ENCODE measurements at regions not wholly inside any gene's neighbourhood (a gene's known extent, or its start where the extent isn't known, plus 50 kb on each side); places are given as distances from the start of the nearest gene placed in this dataset.
"Not testable (repeated sequence)": the region's sequence is repeated elsewhere in the genome, so short reads cannot be mapped to it uniquely, and the experiment has no call there.

DNA sequence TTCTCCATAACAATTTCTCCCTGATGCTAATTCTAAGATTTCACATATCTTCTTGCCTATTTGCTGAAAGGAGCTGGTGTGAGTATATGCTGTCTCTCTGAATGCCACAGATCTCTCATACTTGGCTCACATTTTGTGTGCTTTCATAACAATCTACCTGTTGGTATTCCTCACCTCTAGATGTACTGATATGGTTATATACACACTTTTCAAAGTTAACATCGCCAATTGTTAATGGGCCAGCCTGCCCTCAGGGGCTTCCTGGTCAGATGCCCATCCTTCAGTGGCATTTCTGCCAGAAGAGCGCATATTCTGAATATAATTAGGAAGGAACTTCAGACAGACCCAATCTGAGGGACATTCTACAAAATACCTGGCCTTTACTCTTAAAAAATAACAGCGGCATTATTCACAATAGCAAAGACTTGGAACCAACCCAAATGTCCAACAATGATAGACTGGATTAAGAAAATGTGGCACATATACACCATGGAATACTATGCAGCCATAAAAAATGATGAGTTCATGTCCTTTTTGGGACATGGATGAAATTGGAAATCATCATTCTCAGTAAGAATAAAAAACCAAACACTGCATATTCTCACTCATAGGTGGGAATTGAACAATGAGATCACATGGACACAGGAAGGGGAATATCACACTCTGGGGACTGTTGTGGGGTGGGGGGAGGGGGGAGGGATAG is 123.9 kb upstream of the FAT1 start:
- DNase-seq (ENCODE audit: low read depth), result not testable (repeated sequence)

DNA sequence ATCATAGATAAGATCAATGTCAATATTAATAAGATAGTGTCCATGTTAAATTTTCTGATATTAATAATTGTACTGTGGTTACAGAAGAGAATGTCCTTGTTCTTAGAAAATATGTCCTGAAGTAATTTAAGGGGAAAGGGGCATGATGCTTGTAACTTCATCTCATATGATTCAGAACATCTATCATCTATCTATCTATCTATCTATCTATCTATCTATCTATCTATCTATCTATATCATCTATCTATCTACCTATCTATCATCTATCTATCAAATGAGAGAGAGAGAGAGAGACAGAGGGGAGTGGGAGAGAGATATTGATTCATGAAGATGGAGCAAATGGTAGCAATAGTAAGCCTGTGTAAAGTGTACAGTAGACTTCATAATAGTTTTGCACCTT is 124.8 kb upstream of the FAT1 start:
- DNase-seq (ENCODE audit: low read depth), result no peak

DNA sequence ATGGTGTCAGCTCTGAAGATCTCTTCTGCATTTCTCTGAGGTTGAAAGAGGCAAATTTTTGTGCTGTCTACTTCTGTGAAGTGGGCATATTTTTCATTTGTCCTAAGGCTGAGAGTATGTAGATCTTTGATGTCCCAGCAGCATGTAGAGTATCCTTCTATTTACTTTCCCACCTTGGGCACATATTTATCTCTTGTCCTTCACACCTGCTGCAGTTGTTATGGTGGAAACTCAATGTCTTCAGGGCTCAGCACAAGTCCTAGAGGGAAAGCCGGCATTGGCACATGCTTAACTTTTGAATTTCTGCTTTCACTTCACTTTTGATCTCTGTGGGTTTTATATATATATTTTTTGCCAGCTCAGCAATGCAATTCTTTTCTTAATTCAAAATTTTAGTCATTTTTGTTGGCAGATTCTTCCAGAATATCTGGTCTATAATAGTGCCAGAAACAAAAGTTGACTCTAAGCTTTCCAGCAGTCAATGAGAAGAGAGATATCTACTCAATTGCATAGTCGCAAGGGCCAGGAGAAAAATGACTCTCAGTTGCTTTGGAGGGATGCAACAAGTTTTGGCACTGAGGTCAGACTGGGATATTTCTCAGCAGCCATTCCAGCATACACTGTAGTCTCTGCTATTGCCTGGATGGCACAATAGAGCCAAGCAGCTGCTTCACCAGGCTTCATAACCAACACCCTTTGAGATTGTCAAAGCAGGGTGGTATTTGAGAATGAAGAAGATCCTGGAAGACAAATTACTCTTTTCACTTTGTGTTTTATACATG is 127.8 kb upstream of the FAT1 start:
- DNase-seq (ENCODE audit: low read depth), result no peak

DNA sequence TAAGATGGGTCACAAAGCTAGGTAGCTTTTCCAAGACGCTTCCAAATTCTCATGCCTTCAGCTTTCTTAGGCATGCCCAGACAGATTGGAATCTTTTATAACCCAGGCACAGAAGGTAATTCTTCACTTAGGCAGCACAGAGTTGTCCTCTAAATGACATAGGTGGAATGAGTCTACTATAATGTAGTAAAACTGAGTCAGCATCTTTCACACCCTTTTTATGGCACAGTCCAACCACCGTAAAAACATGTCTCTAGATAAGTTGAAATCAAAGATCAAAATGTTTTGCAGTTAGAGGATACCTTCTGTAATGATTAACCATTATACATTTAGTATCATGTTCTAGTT is 128.4 kb upstream of the FAT1 start:
- DNase-seq (ENCODE audit: low read depth), result no peak

DNA sequence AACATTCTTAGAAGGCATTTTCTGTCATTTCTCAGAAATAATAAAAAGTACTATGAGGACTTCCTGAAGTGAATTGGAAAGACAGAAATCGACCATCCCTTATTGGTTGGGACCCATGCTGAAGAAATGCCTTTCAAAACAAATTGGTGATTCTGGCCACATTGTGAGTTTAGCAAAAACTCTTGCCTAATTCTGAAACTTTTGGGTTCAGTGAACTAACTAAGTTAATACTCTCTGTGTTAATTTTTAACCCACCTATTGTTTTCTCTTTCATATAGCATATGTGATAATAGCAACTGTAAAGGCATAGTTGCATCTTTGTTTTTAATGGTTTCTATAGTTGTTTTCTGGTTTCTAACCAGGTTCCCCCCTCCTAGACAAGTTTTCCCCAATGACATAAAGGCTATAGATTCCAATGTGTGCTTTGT is 129.3 kb upstream of the FAT1 start:
- no peak for DNase-seq (ENCODE audit: low read depth)

DNA sequence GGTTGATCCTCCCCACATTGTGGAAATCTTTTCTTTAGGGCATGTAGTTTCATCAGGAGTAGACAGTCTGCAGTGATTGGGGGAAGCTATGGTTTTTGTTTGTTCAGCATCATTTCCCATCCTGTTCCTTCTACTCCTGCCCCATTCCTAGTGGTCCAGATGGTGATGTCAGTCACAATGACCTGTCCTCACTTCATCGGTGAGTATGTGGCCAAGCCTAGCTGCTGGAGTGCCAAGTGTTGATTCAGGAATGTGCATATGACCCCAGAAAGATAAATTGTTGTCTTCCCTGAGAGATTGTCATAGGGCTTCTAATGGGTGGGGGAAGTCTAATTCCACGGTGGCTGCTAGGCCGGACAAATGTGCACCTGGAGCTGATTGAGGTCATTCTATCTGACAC is 130.6 kb upstream of the FAT1 start:
- DNase-seq (ENCODE audit: low read depth), result no peak

DNA sequence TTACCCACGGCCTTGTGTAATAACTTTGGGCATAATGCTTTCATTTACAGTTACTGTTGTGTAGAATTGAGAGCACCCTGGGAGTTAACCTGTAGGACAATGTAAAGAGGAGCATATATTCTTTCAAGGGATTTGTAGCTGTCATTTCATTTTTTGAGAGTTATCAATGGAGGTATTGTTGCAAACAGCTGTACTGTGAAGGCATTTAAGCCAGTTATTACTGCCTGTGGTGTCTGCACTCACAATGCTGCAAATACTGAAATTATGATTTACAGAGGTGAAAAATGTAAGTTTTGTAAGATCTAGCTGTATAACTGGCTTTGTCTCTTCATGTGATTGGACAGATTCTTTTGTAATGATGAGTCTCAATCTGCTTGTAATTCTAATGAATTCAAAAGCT is 131.5 kb upstream of the FAT1 start:
- DNase-seq (ENCODE audit: low read depth), result no peak

DNA sequence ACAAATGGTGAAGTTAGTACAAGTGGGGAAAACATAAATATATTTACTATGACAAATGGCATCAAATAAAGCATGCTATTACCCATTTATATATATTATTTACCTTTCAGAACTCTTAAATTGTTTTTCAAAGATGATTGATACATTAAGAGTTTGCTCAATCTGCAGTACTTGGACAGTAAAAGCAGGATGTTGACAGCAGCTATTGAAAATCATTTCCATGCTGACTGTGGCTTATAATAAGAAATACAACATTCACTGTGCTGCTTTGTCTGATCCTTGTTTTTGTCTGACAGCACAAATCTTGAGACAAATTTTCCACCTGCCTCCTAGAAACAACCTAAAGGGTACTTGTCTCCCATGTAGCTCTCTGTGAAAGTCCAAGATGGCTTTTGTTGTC is 134.1 kb upstream of the FAT1 start:
- no peak for DNase-seq (ENCODE audit: low read depth)

DNA sequence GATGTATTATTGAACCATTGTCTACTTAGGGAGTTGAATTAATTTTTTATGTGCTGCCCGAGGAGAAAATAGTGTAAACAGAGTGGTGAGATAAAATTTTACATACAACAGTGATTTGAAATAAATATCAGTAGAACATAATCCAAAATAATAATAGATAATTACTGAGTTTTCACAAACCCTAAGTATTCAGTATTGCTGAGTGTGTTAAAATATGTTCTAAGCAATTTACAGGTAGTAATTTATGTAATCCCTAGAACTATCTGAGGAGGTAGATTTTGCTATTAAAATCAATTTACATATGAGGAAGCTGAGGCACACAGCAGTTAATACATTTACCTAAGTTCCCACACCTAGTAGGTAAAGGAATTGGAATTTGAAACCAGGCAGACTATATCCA is 134.7 kb upstream of the FAT1 start:
- DNase-seq (ENCODE audit: low read depth), result no peak

DNA sequence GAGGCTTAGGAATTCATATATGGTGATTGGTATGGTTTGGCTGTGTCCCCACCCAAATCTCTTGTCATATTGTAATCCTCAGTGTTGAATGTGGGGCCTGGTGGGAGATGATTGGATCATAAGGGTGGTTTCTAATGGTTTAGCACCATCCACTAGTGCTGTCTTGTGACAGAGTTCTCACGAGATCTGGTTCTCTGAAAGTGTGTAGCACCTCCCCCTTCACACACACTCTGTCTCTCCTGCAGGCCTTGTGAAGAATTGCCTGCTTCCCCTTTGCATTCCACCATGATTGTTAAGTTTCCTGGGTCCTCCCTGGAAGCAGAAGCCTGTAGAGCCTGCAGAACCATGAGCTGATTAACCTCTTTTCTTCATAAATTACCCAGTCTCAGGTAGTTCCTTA is 135.8 kb upstream of the FAT1 start:
- DNase-seq (ENCODE audit: low read depth), result no peak

DNA sequence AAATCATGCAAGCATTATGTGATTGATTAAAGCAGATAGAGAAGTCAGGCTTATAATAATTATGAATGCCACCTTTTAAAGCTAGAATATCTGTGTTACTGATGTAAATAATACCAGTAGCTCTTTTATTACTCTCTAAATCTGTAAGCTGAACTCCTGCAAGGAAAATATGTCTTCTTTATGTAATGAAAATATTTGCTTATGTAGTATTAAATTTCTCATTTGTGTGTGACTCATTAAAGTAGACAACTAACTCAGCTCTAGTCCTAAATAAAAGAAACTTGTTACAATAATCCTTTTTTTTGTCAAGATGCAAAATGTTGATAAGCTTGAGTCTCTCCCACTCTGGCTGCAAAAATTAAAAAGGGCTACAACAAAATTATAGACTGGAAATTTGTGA is 137.7 kb upstream of the FAT1 start:
- DNase-seq (ENCODE audit: low read depth), result no peak

DNA sequence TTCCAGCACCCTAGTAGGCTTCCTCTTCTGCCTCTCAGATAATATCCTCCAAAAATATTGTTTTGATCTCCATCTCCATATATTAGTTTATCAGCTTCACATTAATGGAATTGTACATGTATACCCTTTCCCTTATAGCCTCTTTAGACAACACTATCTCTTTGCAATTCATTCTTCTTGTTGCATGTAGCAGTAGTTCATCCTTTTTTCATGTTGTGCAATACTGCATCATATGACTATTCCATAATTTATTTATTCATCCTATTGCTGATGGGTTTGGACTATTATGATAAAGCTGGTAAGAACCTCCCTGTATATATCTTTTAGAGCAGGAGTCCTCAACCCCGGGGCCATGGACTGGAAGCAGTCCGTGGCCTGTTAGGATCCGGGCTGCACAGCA is 148.2 kb upstream of the FAT1 start:
- no peak for DNase-seq (ENCODE audit: low read depth)

DNA sequence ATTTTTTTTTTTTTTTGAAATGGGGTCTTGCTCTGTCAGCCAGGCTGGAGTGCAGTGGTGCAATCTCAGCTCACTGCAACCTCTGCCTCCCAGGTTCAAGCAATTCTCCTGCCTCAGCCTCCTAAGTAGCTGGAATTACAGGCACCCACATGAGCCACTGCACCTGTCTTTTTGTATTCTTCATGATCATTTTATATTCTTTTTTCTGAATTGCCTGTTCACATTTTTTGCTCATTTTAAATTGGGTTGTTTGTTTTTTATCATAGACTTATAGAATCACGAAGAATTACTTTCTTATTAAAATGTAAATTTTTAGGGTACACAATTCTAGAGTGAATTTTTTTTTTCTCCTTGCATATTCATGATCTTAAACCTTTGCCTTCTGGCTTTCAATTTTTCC is 149.4 kb upstream of the FAT1 start:
- not testable (repeated sequence) for DNase-seq (ENCODE audit: low read depth)

DNA sequence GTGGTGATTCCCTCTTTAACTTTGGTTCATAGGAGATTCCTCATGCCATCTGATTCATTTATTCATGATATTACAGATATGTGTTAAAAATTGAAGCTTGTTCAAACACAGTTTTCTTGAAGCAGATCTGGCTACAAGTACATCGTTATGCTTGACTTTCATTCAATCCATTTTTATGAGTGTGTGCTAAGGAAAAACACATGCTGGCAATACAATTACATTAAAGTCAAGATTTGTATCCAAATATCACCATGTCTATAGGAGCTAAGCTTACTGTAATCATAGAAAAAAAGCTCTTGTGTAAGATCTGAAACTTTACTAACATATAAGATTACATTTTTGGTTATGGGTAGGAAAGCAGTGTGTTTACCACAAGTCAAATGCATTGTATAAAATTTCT is 151.8 kb upstream of the FAT1 start:
- DNase-seq (ENCODE audit: low read depth), result no peak

DNA sequence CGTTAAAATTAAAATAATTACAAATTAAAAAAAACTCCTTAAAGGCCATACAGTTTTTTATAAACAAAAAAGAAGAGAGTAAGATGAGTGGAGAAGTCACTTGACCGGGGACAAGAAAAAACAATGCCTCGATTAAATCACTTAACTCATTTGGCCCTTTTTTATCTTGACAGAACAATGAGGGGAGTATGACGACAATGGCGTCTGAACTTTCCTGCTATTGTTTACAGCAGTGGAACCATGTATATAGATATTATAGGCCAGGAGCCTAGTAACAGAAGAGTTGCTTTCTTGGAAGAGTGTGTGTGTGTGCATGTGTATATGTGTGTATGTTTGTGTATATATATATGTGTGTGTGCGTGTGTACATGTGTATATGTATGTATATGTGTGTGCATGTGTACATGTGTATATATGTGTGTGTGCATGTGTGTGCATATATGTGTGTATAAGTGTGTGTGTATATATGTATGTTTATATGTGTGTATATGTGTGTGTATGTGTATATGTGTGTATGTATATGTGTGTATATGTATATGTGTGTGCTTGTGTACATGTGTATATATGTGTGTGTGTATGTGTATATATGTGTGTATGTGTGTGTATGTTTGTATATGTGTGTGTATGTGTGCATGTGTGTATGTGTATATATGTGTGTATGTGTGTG is 153.4 kb upstream of the FAT1 start:
- DNase-seq (ENCODE audit: low read depth), result no peak

DNA sequence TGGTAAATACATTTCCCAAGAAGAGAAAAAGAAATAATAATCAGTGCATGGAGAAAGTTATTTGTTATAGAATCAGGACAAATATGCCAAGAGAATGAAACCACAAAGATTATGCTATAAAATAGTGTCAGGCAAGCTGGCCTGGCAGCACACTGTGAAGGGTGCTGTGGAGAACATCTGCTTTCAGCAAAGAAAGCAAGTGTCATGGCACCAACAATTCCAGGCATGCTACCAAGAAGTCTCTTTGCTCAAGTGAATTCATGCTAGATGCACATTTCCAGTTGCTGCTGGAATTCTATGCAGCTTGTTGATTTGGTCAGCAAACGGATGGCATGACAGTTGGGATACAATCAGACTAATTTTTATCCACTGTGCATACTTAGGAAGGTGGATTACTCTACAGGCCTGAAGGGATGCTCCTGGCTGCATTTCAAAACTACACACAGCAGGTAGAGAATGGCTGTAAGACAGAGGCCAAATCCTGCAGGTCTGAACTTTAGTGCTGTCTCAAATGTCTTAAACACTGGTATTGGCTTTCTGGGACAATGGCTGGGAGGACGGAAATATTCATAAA is 154.6 kb upstream of the FAT1 start:
- DNase-seq (ENCODE audit: low read depth), result no peak

DNA sequence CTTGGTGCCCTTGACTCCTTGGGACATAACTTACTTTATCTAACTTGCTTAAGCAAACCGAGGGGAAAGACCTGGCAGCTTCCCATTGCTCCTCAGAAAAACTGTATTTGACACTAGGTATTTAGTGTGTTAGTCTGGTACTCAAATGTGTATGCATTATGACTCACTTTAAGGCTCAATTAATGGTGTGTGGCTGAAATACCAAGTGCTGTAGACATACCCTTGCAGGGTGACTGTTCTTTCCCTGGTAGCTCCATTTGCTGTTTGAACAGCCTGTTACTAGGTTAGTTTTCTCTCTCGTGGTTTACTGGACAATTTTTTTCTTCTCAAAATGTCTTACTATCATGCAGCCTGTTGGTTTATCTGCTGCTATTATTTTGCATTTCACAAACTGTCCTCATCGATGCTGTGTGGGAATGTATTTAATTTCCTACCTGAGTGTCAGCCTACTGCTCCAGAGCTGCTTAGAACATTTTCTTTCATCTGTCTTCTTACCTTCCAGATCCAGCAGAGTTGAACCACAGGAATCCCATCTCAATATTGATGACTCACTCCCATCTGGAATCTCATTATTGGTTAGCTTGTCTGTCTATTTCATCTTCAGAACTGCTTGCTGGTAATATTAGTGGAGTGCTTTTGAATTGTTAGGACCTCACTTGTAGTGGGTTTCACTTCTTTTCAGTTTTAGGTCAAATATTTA is 158.0 kb upstream of the FAT1 start:
- DNase-seq (ENCODE audit: low read depth), result peak; percentile 68

DNA sequence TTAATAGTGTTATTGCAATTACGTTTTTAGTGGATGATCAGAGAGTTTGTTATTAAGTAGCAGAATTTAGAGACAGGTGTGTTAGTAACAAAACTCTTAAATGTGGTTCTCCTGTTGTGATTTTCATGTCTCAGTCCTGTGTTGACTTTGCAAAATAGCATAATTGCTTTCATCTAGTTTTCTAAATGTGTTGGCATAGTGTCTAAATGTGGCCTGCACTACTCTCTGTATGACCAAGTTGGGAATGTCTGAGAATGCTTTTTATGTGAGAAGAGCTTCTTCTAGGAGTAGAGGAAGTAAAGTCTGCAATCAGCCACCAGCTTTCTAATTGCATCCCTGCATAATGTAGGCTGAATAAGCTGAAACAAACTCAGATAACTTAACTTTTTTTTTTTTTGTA is 158.6 kb upstream of the FAT1 start:
- DNase-seq (ENCODE audit: low read depth), result no peak

DNA sequence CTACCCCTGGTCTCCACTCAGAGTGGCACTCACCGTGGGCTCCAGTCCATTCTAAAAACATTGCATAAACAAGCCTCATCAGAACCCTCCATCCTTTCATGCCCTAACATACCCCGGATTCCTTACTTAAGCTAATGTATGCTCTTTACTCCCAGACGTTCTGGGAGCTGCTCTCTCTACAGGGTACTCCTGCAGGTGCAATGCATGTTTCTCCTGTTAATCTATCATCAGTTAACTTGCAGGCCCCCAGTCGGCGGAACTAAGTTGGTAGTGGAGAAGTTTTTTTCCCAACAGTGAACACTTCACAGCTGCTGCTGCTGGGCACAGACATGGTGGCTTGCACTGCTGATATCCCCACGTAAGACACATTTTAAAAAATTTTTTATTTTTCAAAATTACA is 161.6 kb upstream of the FAT1 start:
- DNase-seq (ENCODE audit: low read depth), result no peak

DNA sequence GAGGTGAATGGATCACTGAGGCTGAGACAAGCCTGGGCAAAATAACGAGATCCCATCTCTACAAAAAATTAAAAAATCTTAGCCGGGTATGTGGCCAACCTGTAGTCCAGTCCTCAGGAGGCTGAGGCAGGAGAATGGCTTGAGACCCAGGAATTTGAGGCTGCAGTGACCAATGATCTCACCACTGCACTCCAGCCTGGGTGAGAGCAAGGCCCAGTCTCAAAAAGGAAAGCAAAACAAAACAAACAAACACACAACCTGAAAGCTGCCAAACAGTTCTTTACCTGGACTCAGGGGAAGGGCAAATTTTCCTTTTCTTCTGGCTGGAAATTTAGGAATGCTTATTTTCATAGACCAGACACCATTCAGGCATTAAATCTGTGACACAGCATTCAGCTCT is 163.1 kb upstream of the FAT1 start:
- DNase-seq (ENCODE audit: low read depth), result no peak

DNA sequence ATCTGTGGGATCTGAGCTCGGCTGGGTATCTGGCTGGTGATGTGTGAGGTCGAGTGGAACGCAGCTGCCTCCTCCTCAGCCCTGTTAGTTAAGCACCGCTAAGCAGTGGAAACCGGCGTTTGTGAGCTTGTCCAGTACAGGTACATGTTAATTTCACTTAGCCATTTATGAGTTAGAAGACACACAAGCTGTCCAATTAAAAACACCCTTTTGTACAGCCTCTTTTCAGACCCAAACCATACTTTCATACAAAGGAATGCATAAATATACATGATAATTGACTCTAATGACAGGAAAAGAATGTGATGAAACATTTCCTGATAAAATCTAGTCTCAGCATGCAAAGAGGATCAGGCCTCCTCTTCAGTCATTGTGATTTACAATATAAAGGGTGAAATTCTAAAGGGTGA is 163.6 kb upstream of the FAT1 start:
- no peak for DNase-seq (ENCODE audit: low read depth)

DNA sequence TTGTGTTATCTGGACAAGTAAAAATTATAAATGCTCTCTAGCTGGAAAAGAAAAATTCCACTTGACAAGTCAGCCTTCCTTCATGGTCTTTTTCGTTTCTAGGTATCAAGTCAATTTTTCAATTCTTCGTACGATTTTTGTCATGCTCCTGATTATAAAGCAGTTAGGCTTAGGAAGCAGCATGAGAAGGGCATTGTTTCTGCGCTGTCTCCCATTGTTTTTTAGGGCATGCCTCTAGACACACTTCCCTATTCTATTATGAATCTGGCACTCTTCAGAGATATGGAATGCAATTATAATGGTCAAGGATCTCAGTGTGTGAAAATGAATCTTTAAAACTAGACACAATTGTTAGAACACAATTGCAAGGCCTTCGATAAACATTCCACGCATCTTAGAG is 164.1 kb upstream of the FAT1 start:
- DNase-seq (ENCODE audit: low read depth), result no peak

All from amniotic epithelial cell (primary cell).